A673 (cell line): ENCODE measurements at regions not wholly inside any gene's neighbourhood (a gene's known extent, or its start where the extent isn't known, plus 50 kb on each side); places are given as distances from the start of the nearest gene placed in this dataset.
"Not testable (repeated sequence)": the region's sequence is repeated elsewhere in the genome, so short reads cannot be mapped to it uniquely, and the experiment has no call there.

Experiments used
- BruUV-seq: library from RNA; stranded (reverse); fragments of 400-500 nt; replicated peaks from 2 replicates; lab custom pipeline; 2021; lab: Mats Ljungman, UMichigan
- CTCF ChIA-PET: fragments of 300-600 bp; sonication (Branson Sonifier 250); formaldehyde crosslinking; loops from one replicate; lab custom pipeline; 2022; ENCODE audit warnings: antibody characterized with exemption; lab: Charles Lee
- POLR2A ChIA-PET: fragments of 300-600 bp; sonication (Branson Sonifier 250); formaldehyde crosslinking; loops from one replicate; lab custom pipeline; 2022; ENCODE audit warnings: antibody characterized with exemption; ENCODE audit not compliant: low non-redundant PET; lab: Charles Lee
- DNase-seq: peaks from one replicate; pipeline ENCODE4 v3.0.0-alpha.2; 2015; ENCODE audit warnings: low spot score
- H3K27ac ChIP-seq: fragments of 200-600 bp; sonication (generic); 2 replicates; pipeline ENCODE4 v1.5.1; 2016; ENCODE audit warnings: mixed run types, low read depth, mild to moderate bottlenecking, mixed read lengths, antibody characterized with exemption, low read length; ENCODE audit not compliant: poor library complexity, severe bottlenecking
- H3K27me3 ChIP-seq: fragments of 200-600 bp; sonication (generic); replicated peaks from 2 replicates; pipeline ENCODE4 v1.6.1; 2017; ENCODE audit warnings: mixed run types, low read depth, mild to moderate bottlenecking, mixed read lengths, antibody characterized with exemption, low read length; ENCODE audit not compliant: insufficient read depth, poor library complexity
- H3K36me3 ChIP-seq: fragments of 200-600 bp; sonication (generic); 2 replicates; pipeline ENCODE4 v1.6.1; 2016; ENCODE audit warnings: mixed run types, mild to moderate bottlenecking, mixed read lengths, antibody characterized with exemption, low read length; ENCODE audit not compliant: insufficient read depth, poor library complexity, severe bottlenecking
- H3K4me1 ChIP-seq: fragments of 200-600 bp; sonication (generic); 2 replicates; pipeline ENCODE4 v1.6.1; 2017; ENCODE audit warnings: mixed run types, mild to moderate bottlenecking, mixed read lengths, antibody characterized with exemption, low read length; ENCODE audit not compliant: insufficient read depth, poor library complexity, severe bottlenecking
- H3K4me3 ChIP-seq: fragments of 200-600 bp; sonication (generic); 2 replicates; pipeline ENCODE4 v1.5.1; 2016; ENCODE audit warnings: low read depth, mixed run types, mild to moderate bottlenecking, mixed read lengths, low read length; ENCODE audit not compliant: poor library complexity, severe bottlenecking
- H3K9me3 ChIP-seq: fragments of 200-600 bp; sonication (generic); 2 replicates; pipeline ENCODE4 v1.6.1; 2016; ENCODE audit warnings: mixed run types, low read depth, mild to moderate bottlenecking, mixed read lengths, antibody characterized with exemption, low read length; ENCODE audit not compliant: poor library complexity, severe bottlenecking
- CTCF ChIP-seq: fragments of 300-800, 200-600 bp; sonication (generic); conservative IDR thresholded peaks from 2 replicates; pipeline ENCODE4 v1.5.1; 2017; ENCODE audit warnings: low read depth, mild to moderate bottlenecking, antibody characterized with exemption, low read length, moderate library complexity, mixed read lengths
- EZH2 ChIP-seq: fragments of 200-600 bp; sonication (generic); IDR thresholded peaks from 2 replicates; pipeline ENCODE4 v1.6.1; 2017; ENCODE audit warnings: borderline replicate concordance, low read depth, mild to moderate bottlenecking, mixed read lengths, antibody characterized with exemption, low read length; ENCODE audit not compliant: poor library complexity, severe bottlenecking
- intact Hi-C: fragments of 100-400 bp; cut with micrococcal nuclease; formaldehyde crosslinking; loops from one replicate; pipeline ENCODE4 v1.10.0; 2022; ENCODE audit not compliant: unreplicated experiment

- no peak for TF ChIP-seq CTCF
- no peak for TF ChIP-seq EZH2
- H3K4me1 ChIP-seq = no peaks in the 10 kb centered on the region
- H3K36me3 ChIP-seq = no peaks in the 10 kb centered on the region
- H3K27me3 ChIP-seq = no peaks in the 10 kb centered on the region
- BruUV-seq = no TSS peak
- no peak overlapping the region for H3K27ac ChIP-seq
- intact Hi-C loops = no loop called here
- H3K4me3 ChIP-seq = no peak overlapping the region
- H3K9me3 ChIP-seq = no peaks in the 10 kb centered on the region
- POLR2A ChIA-PET = no interaction called here
- no peak for DNase-seq
- CTCF ChIA-PET = interaction anchor here (0.7 kb wide), 1 partner anchor 51 kb away, joined by 3 read pairs; no protein-coding TSS in a partner anchor
Measured at GRCh38 chr13:81109026-81109425, 768.1 kb upstream of the SPRY2 start.

GRCh38 chr13:81106348-81106747, 765.4 kb upstream of the SPRY2 start:
- ChIA-PET CTCF (no interaction called here), POLR2A (no interaction called here)
- no peaks in the 10 kb centered on the region for H3K27me3 ChIP-seq
- no peak overlapping the region for H3K27ac ChIP-seq
- BruUV-seq = no TSS peak
- no peak overlapping the region for H3K4me3 ChIP-seq
- H3K4me1 ChIP-seq = no peaks in the 10 kb centered on the region
- H3K36me3 ChIP-seq = no peaks in the 10 kb centered on the region
- TF ChIP-seq CTCF (no peak), EZH2 (no peak)
- intact Hi-C loops = no loop called here
- no peaks in the 10 kb centered on the region for H3K9me3 ChIP-seq
- DNase-seq = no peak

- Histone ChIP-seq H3K27me3 (no peaks in the 10 kb centered on the region), H3K4me1 (no peaks in the 10 kb centered on the region), H3K36me3 (no peaks in the 10 kb centered on the region), H3K4me3 (no peak overlapping the region), H3K27ac (no peak overlapping the region), H3K9me3 (no peaks in the 10 kb centered on the region)
- BruUV-seq = no TSS peak
- intact Hi-C loops = no loop called here
- CTCF ChIA-PET = no interaction called here
- POLR2A ChIA-PET = no interaction called here
- DNase-seq = no peak
- TF ChIP-seq EZH2 (no peak), CTCF (no peak)
Measured at GRCh38 chr13:81104035-81104715, 763.2 kb upstream of the SPRY2 start.

GRCh38 chr13:81102066-81102465, 761.1 kb upstream of the SPRY2 start:
- H3K4me1 ChIP-seq, H3K27me3 ChIP-seq, H3K27ac ChIP-seq, CTCF ChIA-PET, intact Hi-C loops, BruUV-seq, H3K9me3 ChIP-seq, H3K4me3 ChIP-seq, POLR2A ChIA-PET, H3K36me3 ChIP-seq, DNase-seq: not testable (repeated sequence)
